Neural cell (in vitro differentiated cells): ENCODE measurements at regions not wholly inside any gene's neighbourhood (a gene's known extent, or its start where the extent isn't known, plus 50 kb on each side); places are given as distances from the start of the nearest gene placed in this dataset.

Experiments
- H2AFZ ChIP-seq: fragments of 200-600, 300-800 bp; sonication (generic), shearing (Covaris generic); 2 replicates; pipeline ENCODE4 v1.6.0; 2014; ENCODE audit warnings: low read depth, mild to moderate bottlenecking, antibody characterized with exemption, low read length, moderate library complexity
- H3F3A ChIP-seq: fragments of 200-600 bp; shearing (Covaris generic); 2 replicates; pipeline ENCODE4 v1.6.1; 2016; ENCODE audit warnings: mild to moderate bottlenecking, moderate library complexity, mixed read lengths, antibody characterized with exemption, low read length; ENCODE audit not compliant: insufficient read depth, poor library complexity, severe bottlenecking
- H3K27ac ChIP-seq: fragments of 200-600, 300-800 bp; sonication (generic), shearing (Covaris generic); 2 replicates; pipeline ENCODE4 v1.5.1; 2014; ENCODE audit warnings: mild to moderate bottlenecking, low read length, moderate library complexity
- H3K27me3 ChIP-seq: fragments of 300-800, 200-600 bp; sonication (generic), shearing (Covaris generic); 2 replicates; pipeline ENCODE4 v1.6.0; 2014; ENCODE audit warnings: mild to moderate bottlenecking, low read depth, low read length, moderate library complexity; ENCODE audit not compliant: insufficient read depth
- H3K36me3 ChIP-seq: fragments of 300-800, 200-600 bp; sonication (generic), shearing (Covaris generic); 2 replicates; pipeline ENCODE4 v1.5.1; 2014; ENCODE audit warnings: mild to moderate bottlenecking, antibody characterized with exemption, low read length, moderate library complexity; ENCODE audit not compliant: insufficient read depth
- H3K4me2 ChIP-seq: fragments of 300-800, 200-600 bp; sonication (generic), shearing (Covaris generic); 2 replicates; pipeline ENCODE4 v1.6.0; 2014; ENCODE audit warnings: mild to moderate bottlenecking, low read length
- H3K4me3 ChIP-seq: fragments of 300-800, 200-600 bp; sonication (generic), shearing (Covaris generic); 2 replicates; pipeline ENCODE4 v1.5.1; 2014; ENCODE audit warnings: mild to moderate bottlenecking, low read length, moderate library complexity
- H3K79me2 ChIP-seq: fragments of 200-600 bp; shearing (Covaris generic); replicated peaks from 2 replicates; pipeline ENCODE4 v1.6.0; 2014; ENCODE audit warnings: mild to moderate bottlenecking, low read length, moderate library complexity; ENCODE audit not compliant: insufficient read depth
- H3K9ac ChIP-seq: fragments of 300-800, 200-600 bp; sonication (generic), shearing (Covaris generic); 2 replicates; pipeline ENCODE4 v1.6.1; 2016; ENCODE audit warnings: mild to moderate bottlenecking, low read length, mixed read lengths
- H3K9me2 ChIP-seq: fragments of 200-600 bp; shearing (Covaris generic); 2 replicates; pipeline ENCODE4 v1.6.1; 2016; ENCODE audit warnings: mild to moderate bottlenecking, low read length, mixed read lengths; ENCODE audit not compliant: insufficient read depth
- H3K9me3 ChIP-seq: fragments of 200-600, 300-800 bp; sonication (generic), shearing (Covaris generic); 2 replicates; pipeline ENCODE4 v1.6.1; 2016; ENCODE audit warnings: mild to moderate bottlenecking, mixed run types, low read length, moderate library complexity, mixed read lengths
- H4K20me1 ChIP-seq: fragments of 200-600 bp; shearing (Covaris generic); 2 replicates; pipeline ENCODE4 v1.6.1; 2016; ENCODE audit warnings: mild to moderate bottlenecking, mixed run types; ENCODE audit not compliant: insufficient read depth
- CTCF ChIP-seq: fragments of 450-650 bp; IDR thresholded peaks from 2 replicates; pipeline ENCODE4 v1.5.1; 2014; ENCODE audit warnings: antibody characterized with exemption, mild to moderate bottlenecking, moderate library complexity; ENCODE audit not compliant: poor library complexity, severe bottlenecking
- EP300 ChIP-seq: fragments of 450-650 bp; conservative IDR thresholded peaks from 2 replicates; pipeline ENCODE4 v1.6.1; 2014; ENCODE audit warnings: antibody characterized with exemption, mild to moderate bottlenecking, moderate library complexity; ENCODE audit not compliant: poor library complexity, severe bottlenecking
- EZH2 ChIP-seq: fragments of 200-600, 300-800 bp; shearing (Covaris generic), sonication (generic); IDR thresholded peaks from 2 replicates; pipeline ENCODE4 v1.6.1; 2014; ENCODE audit warnings: antibody characterized with exemption, low read length, borderline replicate concordance, mild to moderate bottlenecking; ENCODE audit not compliant: insufficient read depth, poor library complexity, severe bottlenecking
- MXI1 ChIP-seq: fragments of 450-650 bp; conservative IDR thresholded peaks from 2 replicates; pipeline ENCODE4 v1.6.1; 2014; ENCODE audit warnings: antibody characterized with exemption, mild to moderate bottlenecking; ENCODE audit not compliant: poor library complexity, severe bottlenecking
- POLR2AphosphoS5 ChIP-seq: IDR thresholded peaks from 2 replicates; pipeline ENCODE4 v1.6.1; 2012
- RAD21 ChIP-seq: fragments of 450-650 bp; conservative IDR thresholded peaks from 2 replicates; pipeline ENCODE4 v1.6.1; 2014; ENCODE audit warnings: antibody characterized with exemption, mild to moderate bottlenecking, moderate library complexity
- SMC3 ChIP-seq: fragments of 450-650 bp; conservative IDR thresholded peaks from 2 replicates; pipeline ENCODE4 v1.6.1; 2014; ENCODE audit warnings: antibody characterized with exemption, mild to moderate bottlenecking, moderate library complexity; ENCODE audit not compliant: poor library complexity
- TAF1 ChIP-seq: IDR thresholded peaks from 2 replicates; pipeline ENCODE4 v1.6.1; 2012; ENCODE audit warnings: low read depth
- TF ChIP-seq, protein P1 (sequence below): IDR thresholded peaks from 2 replicates; pipeline ENCODE4 v1.6.1; 2012; ENCODE audit warnings: borderline replicate concordance

DNA sequence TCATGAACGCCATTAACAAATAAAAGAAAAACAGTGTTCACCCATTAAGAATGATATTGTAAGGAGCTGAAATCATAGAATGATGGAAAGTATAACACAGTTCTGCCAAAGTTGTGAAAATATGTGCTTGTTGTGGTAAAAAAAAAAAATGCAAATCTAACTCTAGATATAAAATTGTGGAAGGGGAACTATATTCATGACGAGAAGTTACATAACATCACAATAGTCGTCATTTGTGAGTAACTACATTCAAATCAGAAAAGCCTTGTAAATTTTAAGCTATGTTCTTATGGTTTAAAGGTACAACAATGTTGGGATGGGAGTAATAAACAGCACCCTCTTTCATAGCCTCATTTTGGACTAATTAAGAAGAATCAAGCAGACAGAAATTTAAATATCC, 57.6 kb upstream of the PRDM8 start:
- Histone ChIP-seq H3K9me2 (no peaks in the 10 kb centered on the region), H3K4me2 (no peak overlapping the region), H3F3A (no peaks in the 10 kb centered on the region), H3K36me3 (no peaks in the 10 kb centered on the region), H3K27me3 (no peaks in the 10 kb centered on the region), H3K27ac (no peak overlapping the region), H4K20me1 (no peaks in the 10 kb centered on the region), H3K79me2 (no peaks in the 10 kb centered on the region), H3K9me3 (no peaks in the 10 kb centered on the region), H3K9ac (no peak overlapping the region), H2AFZ (no peak overlapping the region), H3K4me3 (no peak overlapping the region)
- no peak for TF ChIP-seq SMC3
- TF ChIP-seq TAF1 = no peak
- no peak for TF ChIP-seq EP300
- no peak for TF ChIP-seq POLR2AphosphoS5
- TF ChIP-seq, protein P1, sequence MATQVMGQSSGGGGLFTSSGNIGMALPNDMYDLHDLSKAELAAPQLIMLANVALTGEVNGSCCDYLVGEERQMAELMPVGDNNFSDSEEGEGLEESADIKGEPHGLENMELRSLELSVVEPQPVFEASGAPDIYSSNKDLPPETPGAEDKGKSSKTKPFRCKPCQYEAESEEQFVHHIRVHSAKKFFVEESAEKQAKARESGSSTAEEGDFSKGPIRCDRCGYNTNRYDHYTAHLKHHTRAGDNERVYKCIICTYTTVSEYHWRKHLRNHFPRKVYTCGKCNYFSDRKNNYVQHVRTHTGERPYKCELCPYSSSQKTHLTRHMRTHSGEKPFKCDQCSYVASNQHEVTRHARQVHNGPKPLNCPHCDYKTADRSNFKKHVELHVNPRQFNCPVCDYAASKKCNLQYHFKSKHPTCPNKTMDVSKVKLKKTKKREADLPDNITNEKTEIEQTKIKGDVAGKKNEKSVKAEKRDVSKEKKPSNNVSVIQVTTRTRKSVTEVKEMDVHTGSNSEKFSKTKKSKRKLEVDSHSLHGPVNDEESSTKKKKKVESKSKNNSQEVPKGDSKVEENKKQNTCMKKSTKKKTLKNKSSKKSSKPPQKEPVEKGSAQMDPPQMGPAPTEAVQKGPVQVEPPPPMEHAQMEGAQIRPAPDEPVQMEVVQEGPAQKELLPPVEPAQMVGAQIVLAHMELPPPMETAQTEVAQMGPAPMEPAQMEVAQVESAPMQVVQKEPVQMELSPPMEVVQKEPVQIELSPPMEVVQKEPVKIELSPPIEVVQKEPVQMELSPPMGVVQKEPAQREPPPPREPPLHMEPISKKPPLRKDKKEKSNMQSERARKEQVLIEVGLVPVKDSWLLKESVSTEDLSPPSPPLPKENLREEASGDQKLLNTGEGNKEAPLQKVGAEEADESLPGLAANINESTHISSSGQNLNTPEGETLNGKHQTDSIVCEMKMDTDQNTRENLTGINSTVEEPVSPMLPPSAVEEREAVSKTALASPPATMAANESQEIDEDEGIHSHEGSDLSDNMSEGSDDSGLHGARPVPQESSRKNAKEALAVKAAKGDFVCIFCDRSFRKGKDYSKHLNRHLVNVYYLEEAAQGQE = no peak

DNA sequence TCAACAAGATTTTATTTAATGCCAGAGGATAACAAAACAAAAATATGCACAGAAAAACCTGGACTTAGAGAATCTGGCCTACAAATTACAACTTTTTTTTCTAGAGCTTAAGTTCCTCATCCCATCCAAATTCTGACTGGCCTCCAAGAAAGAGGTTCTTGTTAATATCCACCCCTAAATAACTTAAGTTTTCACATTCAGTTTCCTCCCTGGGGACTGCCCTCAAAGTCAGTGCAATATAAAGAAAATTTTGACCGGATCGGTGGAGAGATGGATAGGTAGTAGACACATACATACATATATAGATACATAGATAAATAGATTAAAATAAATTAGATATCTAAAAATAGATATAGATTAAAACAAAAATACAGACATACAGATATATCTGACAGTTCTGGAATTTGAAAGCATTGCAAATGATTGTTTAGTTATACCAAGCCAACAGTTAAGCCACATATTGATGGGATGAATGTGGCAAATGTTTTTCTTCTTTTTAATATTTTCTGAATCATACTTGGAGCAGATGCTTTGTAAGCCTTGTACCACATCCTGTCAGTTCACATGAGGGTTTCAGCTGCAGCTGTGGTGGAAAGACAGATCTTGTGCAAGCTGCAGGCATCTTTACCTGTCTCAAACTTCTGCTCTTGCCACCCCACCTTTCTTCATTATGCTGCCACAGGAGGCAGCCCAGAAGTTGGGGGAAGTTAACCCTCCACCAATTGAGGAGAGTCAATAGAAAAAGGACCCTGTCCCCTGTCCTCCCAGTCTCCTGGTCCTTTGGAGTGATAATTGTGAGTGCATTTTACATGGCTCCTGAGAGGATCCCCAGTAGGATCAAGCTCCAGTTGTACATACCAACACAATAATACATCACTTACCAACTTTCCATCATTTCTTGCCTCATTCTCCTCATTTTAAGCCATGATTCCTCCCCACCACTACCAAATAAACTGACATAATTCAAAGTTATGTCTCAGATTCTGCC, 58.5 kb upstream of the PRDM8 start:
- no peaks in the 10 kb centered on the region for H3K27me3 ChIP-seq
- H3K9me2 ChIP-seq = no peaks in the 10 kb centered on the region
- H3K4me3 ChIP-seq = no peak overlapping the region
- no peak overlapping the region for H3K27ac ChIP-seq
- TF ChIP-seq MXI1 (no peak), RAD21 (no peak), EZH2 (no peak), TAF1 (no peak), EP300 (no peak), SMC3 (no peak), CTCF (no peak), POLR2AphosphoS5 (no peak)
- TF ChIP-seq, protein P1 = no peak
- no peak overlapping the region for H3K9ac ChIP-seq
- H3K79me2 ChIP-seq = no peaks in the 10 kb centered on the region
- no peaks in the 10 kb centered on the region for H3K9me3 ChIP-seq
- no peaks in the 10 kb centered on the region for H3K36me3 ChIP-seq
- H4K20me1 ChIP-seq = no peaks in the 10 kb centered on the region
- no peaks in the 10 kb centered on the region for H3F3A ChIP-seq
- no peak overlapping the region for H2AFZ ChIP-seq
- H3K4me2 ChIP-seq = no peak overlapping the region
